H9 (cell line): ENCODE measurements at regions not wholly inside any gene's neighbourhood (a gene's known extent, or its start where the extent isn't known, plus 50 kb on each side); places are given as distances from the start of the nearest gene placed in this dataset.

Experiments used
- DNase-seq: peaks from one replicate; pipeline ENCODE4 v3.0.0-alpha.2; 2017
- H2AFZ ChIP-seq: one replicate; pipeline ENCODE4 v1.6.1; 2013; ENCODE audit warnings: mild to moderate bottlenecking, low read length, control low read depth, moderate library complexity
- H2AK5ac ChIP-seq: 2 replicates; pipeline ENCODE4 v1.6.1; 2013; ENCODE audit warnings: low read length, control low read depth, mixed read lengths; ENCODE audit not compliant: insufficient read length
- H2BK120ac ChIP-seq: one replicate; pipeline ENCODE4 v1.6.1; 2013; ENCODE audit warnings: low read depth, mild to moderate bottlenecking, low read length, control low read depth, inconsistent platforms; ENCODE audit not compliant: poor library complexity, severe bottlenecking
- H2BK12ac ChIP-seq: 2 replicates; pipeline ENCODE4 v1.6.1; 2013; ENCODE audit warnings: low read length, control low read depth, mixed read lengths, low read depth; ENCODE audit not compliant: insufficient read length
- H2BK15ac ChIP-seq: 2 replicates; pipeline ENCODE4 v1.6.1; 2013; ENCODE audit warnings: low read depth, low read length, control low read depth
- H2BK20ac ChIP-seq: one replicate; pipeline ENCODE4 v1.6.1; 2013; ENCODE audit warnings: low read depth, mild to moderate bottlenecking, low read length, control low read depth, inconsistent platforms; ENCODE audit not compliant: poor library complexity, severe bottlenecking
- H2BK5ac ChIP-seq: 2 replicates; pipeline ENCODE4 v1.6.1; 2013; ENCODE audit warnings: low read length, control low read depth, mixed read lengths; ENCODE audit not compliant: insufficient read length
- H3K14ac ChIP-seq: 2 replicates; pipeline ENCODE4 v1.6.1; 2013; ENCODE audit warnings: low read length, control low read depth; ENCODE audit not compliant: insufficient read depth
- H3K18ac ChIP-seq: 2 replicates; pipeline ENCODE4 v1.6.1; 2013; ENCODE audit warnings: low read depth, mild to moderate bottlenecking, mixed read lengths, low read length, control low read depth; ENCODE audit not compliant: insufficient read length
- H3K23ac ChIP-seq: 2 replicates; pipeline ENCODE4 v1.6.1; 2013; ENCODE audit warnings: low read length, control low read depth, mixed read lengths, low read depth; ENCODE audit not compliant: insufficient read length
- H3K23me2 ChIP-seq: 2 replicates; pipeline ENCODE4 v1.6.1; 2013; ENCODE audit warnings: low read depth, mild to moderate bottlenecking, mixed read lengths, low read length, control low read depth; ENCODE audit not compliant: insufficient read length, poor library complexity, severe bottlenecking
- H3K27ac ChIP-seq: 2 replicates; pipeline ENCODE4 v1.5.1; 2013; ENCODE audit warnings: low read length, control low read depth, mixed read lengths, low read depth; ENCODE audit not compliant: insufficient read length
- H3K27me3 ChIP-seq: 2 replicates; pipeline ENCODE4 v1.6.1; 2013; ENCODE audit warnings: low read length, control low read depth, inconsistent platforms; ENCODE audit not compliant: insufficient read depth
- H3K4ac ChIP-seq: 2 replicates; pipeline ENCODE4 v1.6.1; 2013; ENCODE audit warnings: low read depth, mild to moderate bottlenecking, control low read depth, inconsistent platforms, low read length, moderate library complexity
- H3K4me1 ChIP-seq: 2 replicates; pipeline ENCODE4 v1.6.1; 2013; ENCODE audit warnings: low read length, control low read depth, inconsistent platforms; ENCODE audit not compliant: insufficient read depth
- H3K4me2 ChIP-seq: 2 replicates; pipeline ENCODE4 v1.6.1; 2013; ENCODE audit warnings: low read length, control low read depth, mixed read lengths; ENCODE audit not compliant: insufficient read length, insufficient read depth
- H3K56ac ChIP-seq: 2 replicates; pipeline ENCODE4 v1.6.1; 2013; ENCODE audit warnings: low read depth, mild to moderate bottlenecking, mixed read lengths, low read length, control low read depth; ENCODE audit not compliant: insufficient read length
- H3K79me1 ChIP-seq: 2 replicates; pipeline ENCODE4 v1.6.1; 2013; ENCODE audit warnings: low read depth, mild to moderate bottlenecking, moderate library complexity, low read length, control low read depth, inconsistent platforms; ENCODE audit not compliant: insufficient read depth, poor library complexity, severe bottlenecking
- H3K79me2 ChIP-seq: 2 replicates; pipeline ENCODE4 v1.6.1; 2013; ENCODE audit warnings: low read length, control low read depth, inconsistent platforms; ENCODE audit not compliant: insufficient read depth
- H3K9ac ChIP-seq: 2 replicates; pipeline ENCODE4 v1.6.1; 2013; ENCODE audit warnings: low read length, control low read depth, mixed read lengths; ENCODE audit not compliant: insufficient read length; ENCODE audit errors: extremely low read depth
- H3K9me3 ChIP-seq: one replicate; pipeline ENCODE4 v1.6.1; 2013; ENCODE audit warnings: low read depth, low read length, inconsistent platforms; ENCODE audit not compliant: control insufficient read depth
- H3T11ph ChIP-seq: one replicate; pipeline ENCODE4 v1.6.1; 2013; ENCODE audit warnings: mild to moderate bottlenecking, low read length, control low read depth, inconsistent platforms
- H4K20me1 ChIP-seq: one replicate; pipeline ENCODE4 v1.6.1; 2013; ENCODE audit not compliant: control insufficient read depth, insufficient read length, insufficient read depth
- H4K5ac ChIP-seq: 2 replicates; pipeline ENCODE4 v1.6.1; 2013; ENCODE audit warnings: low read depth, mild to moderate bottlenecking, mixed read lengths, low read length, control low read depth; ENCODE audit not compliant: insufficient read length
- H4K8ac ChIP-seq: replicated peaks from 2 replicates; pipeline ENCODE4 v1.6.1; 2013; ENCODE audit warnings: low read length, control low read depth, mixed read lengths, low read depth; ENCODE audit not compliant: insufficient read length
- H4K91ac ChIP-seq: 2 replicates; pipeline ENCODE4 v1.6.1; 2013; ENCODE audit warnings: low read depth, mild to moderate bottlenecking, moderate library complexity, mixed read lengths, low read length, control low read depth; ENCODE audit not compliant: insufficient read length
- H3K27ac Mint-ChIP-seq, 3 experiments: 2 replicates in 2 of 3; 3 replicates in 1 of 3; pipeline ENCODE4 v1.8.0; 2020 to 2021; ENCODE audit warnings: mixed read lengths in 3 of 3, mild to moderate bottlenecking in 1 of 3, moderate library complexity in 1 of 3
- H3K27me3 Mint-ChIP-seq: 2 replicates; pipeline ENCODE4 v1.8.0; 2021; ENCODE audit warnings: low read depth, mild to moderate bottlenecking, moderate library complexity, mixed read lengths
- H3K36me3 Mint-ChIP-seq, 3 experiments: 2 replicates in 2 of 3; 3 replicates in 1 of 3; pipeline ENCODE4 v1.8.0; 2020 to 2021; ENCODE audit warnings: low read depth in 3 of 3, mixed read lengths in 3 of 3; ENCODE audit not compliant: insufficient read depth in 1 of 3
- H3K4me1 Mint-ChIP-seq, 2 experiments: 2 replicates each; pipeline ENCODE4 v1.8.0; 2020; ENCODE audit warnings: mixed read lengths in 2 of 2
- H3K4me3 Mint-ChIP-seq, 2 experiments: 2 replicates in 1 of 2; 3 replicates in 1 of 2; pipeline ENCODE4 v1.8.0; 2020 to 2021; ENCODE audit warnings: mild to moderate bottlenecking in 2 of 2, mixed read lengths in 2 of 2, moderate library complexity in 1 of 2
- H3K9me3 Mint-ChIP-seq, 2 experiments: 2 replicates in 1 of 2; 3 replicates in 1 of 2; pipeline ENCODE4 v1.8.0; 2020; ENCODE audit warnings: mild to moderate bottlenecking in 2 of 2, mixed read lengths in 2 of 2, moderate library complexity in 1 of 2
- CTCF ChIP-seq: fragments of 200-600 bp; sonication (generic); conservative IDR thresholded peaks from 3 replicates; pipeline ENCODE4 v1.8.0; 2021; ENCODE audit warnings: antibody characterized with exemption, mild to moderate bottlenecking
- WGBS: extraction: QIAGEN DNeasy Blood & Tissue Kit; methylation state at CpG from one replicate; pipeline ENCODE4 v1.1.7; 2013; ENCODE audit warnings: missing lambda C conversion rate, low lambda C conversion rate, mixed read lengths; ENCODE audit not compliant: insufficient read length; ENCODE audit errors: extremely low coverage; 5-methylcytosine and 5-hydroxymethylcytosine counted together

GRCh38 chr5:52605317-52606313, 182.1 kb upstream of the ITGA1 start:
- Mint-ChIP-seq H3K4me1 (no peaks in the 10 kb centered on the region), H3K27me3 (no peaks in the 10 kb centered on the region), H3K27ac (no peak overlapping the region), H3K36me3 (no peaks in the 10 kb centered on the region), H3K9me3 (no peaks in the 10 kb centered on the region), H3K4me3 (no peak overlapping the region)
- H3K79me2 ChIP-seq, result no peaks in the 10 kb centered on the region
- H2BK120ac ChIP-seq, result no peak overlapping the region
- no peak for DNase-seq
- no peak overlapping the region for H3K23ac ChIP-seq
- no peak overlapping the region for H3K9ac ChIP-seq
- H3T11ph ChIP-seq, result no peak overlapping the region
- H2AFZ ChIP-seq, result no peak overlapping the region
- H3K27ac ChIP-seq, result no peak overlapping the region
- no peak overlapping the region for H3K18ac ChIP-seq
- no peak overlapping the region for H2BK5ac ChIP-seq
- TF ChIP-seq CTCF, result no peak
- no peaks in the 10 kb centered on the region for H3K79me1 ChIP-seq
- no peak overlapping the region for H4K5ac ChIP-seq
- no peak overlapping the region for H2AK5ac ChIP-seq
- no peaks in the 10 kb centered on the region for H3K9me3 ChIP-seq
- no peak overlapping the region for H3K4ac ChIP-seq
- no CpG with 5 or more reads among the region's 6 CpGs for WGBS
- no peak overlapping the region for H4K8ac ChIP-seq
- H3K14ac ChIP-seq, result no peak overlapping the region
- no peaks in the 10 kb centered on the region for H3K4me1 ChIP-seq
- no peak overlapping the region for H2BK12ac ChIP-seq
- H4K91ac ChIP-seq, result no peak overlapping the region
- no peaks in the 10 kb centered on the region for H3K23me2 ChIP-seq
- H3K27me3 ChIP-seq, result no peaks in the 10 kb centered on the region
- no peaks in the 10 kb centered on the region for H4K20me1 ChIP-seq
- H3K56ac ChIP-seq, result no peak overlapping the region
- H2BK20ac ChIP-seq, result no peak overlapping the region
- no peak overlapping the region for H3K4me2 ChIP-seq
- no peak overlapping the region for H2BK15ac ChIP-seq
